Muscle of arm (tissue), 1 donor: ENCODE measurements at regions not wholly inside any gene's neighbourhood (a gene's known extent, or its start where the extent isn't known, plus 50 kb on each side); places are given as distances from the start of the nearest gene placed in this dataset.
A peak's percentile ranks its signal among the peaks of the same experiment; 100 is the strongest.

ENCODE experiments used
- DNase-seq: peaks from one replicate; pipeline ENCODE4 v3.0.0-alpha.2; 2013

DNA sequence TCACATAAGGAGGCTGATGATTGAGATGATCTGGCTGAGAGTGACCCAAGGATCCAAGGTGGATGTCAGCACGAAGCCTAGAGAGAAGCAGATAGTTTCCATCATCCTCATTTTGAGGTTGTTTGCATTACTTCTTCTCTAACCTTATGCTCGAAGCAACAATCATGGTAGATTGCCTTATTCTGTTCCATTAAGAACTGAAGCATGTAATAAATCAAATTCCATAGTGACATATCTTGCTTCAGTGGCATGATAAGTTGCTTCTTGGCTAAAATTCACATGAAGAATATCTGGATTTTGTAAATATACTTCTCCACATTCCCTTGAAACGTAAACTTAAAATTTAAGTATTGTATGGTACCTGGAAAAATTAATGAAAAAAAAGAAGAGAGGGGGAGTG lies 377.8 kb upstream of the DACH1 start:
- no peak for DNase-seq

DNA sequence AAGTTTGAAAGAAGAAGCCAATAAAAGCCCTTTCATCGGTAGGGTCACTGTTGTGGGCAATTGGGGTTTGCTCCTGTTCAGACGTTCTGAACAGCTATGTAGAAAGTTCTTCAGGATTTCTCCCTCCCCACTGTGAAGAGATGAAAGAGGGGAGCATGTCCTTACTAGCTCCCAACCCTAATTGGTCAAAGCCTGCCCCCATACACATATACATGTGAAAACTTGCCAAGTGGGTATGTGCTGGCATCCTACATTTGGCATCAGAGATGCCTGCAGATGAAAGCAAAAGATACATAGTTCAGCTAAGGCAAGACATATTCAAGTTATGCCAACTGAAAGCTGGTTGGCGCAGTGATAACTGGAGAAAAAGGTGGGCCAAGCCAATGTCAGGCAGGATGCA lies 363.1 kb upstream of the DACH1 start:
- no peak for DNase-seq

DNA sequence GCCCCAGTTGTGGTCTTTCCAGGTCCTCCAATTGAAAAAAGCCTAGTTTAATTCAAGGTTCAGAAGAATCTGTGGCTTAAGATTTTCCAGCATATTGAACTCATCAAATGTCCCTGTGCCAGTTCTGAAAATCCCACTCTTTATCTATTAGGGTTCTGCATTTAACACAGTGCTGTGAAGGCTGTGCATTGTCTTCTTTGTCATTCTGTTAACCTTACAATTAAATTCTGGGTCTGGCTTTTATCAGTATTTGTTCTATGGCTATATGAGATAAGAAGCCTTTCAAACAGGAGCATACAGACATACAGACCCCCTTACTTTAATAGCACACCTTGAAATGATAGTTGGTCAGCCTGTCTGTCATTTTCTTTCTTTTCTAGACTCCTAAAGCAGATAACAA lies 362.1 kb upstream of the DACH1 start:
- DNase-seq: no peak

GRCh38 chr13:72221276-72221962 lies 354.4 kb upstream of the DACH1 start:
- DNase-seq: no peak

DNA sequence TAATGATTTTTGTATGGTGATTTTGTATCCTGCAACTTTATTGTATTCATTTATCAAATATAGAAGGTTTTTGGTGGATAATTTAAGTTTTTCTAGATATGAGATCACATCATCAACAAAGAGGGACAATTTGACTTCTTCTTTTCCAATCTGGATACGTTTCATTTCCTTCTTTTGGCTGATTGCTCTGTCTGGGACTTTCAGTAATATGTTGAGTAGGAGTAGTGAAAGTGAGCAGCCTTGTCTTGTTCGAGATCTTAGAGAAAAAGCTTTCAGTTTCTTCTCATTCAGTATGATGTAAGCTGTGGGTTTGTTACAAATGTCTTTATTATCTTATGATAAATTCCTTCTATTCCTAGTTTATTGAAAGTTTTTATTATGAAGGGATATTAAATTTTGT lies 352.0 kb upstream of the DACH1 start:
- DNase-seq: no peak

GRCh38 chr13:72217142-72217541 lies 350.1 kb upstream of the DACH1 start:
- DNase-seq: no peak

- no peak for DNase-seq
These were observed 341.2 kb upstream of the DACH1 start for GRCh38 chr13:72208112-72208645.

- DNase-seq: no peak
These were observed 338.8 kb upstream of the DACH1 start for GRCh38 chr13:72205773-72206172.

- no peak for DNase-seq
These were observed 337.3 kb upstream of the DACH1 start for GRCh38 chr13:72204291-72204690.

DNA sequence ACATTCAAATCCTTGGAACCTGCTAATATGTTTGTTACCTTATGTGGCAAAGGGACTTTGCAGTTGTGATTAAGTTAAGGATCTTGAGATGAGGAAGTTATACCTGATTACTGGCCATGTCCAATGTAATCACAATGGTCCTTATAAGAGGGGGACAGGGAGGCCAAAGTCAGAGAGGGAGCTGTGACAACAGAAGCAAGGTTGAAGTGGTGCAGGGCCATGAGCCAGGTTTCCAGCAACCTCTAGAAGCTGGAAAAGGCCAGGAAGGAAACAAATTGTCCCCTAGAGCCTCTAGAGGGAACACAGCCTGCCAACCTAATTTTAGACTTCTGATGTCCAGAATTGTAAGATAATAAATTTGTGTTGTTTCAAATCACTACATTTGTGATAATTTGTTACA lies 334.7 kb upstream of the DACH1 start:
- no peak for DNase-seq

DNA sequence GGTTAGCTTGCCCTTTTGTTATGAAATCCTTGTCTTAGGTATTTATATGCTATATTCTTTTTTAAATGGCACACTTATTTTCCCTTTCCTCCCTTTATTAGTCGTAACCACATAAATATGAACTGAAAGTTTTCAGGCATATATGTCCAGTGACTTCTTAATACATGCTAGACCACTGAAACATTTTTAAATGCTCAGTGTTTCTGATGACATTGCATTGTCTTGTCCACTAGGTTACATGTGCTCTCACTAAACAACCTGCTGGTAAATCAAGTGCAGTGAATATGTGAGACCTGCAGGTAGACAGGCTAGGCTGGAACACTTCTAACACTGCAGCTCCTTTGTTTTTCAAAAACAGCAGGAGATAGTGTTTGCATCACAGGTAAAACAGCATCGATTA lies 332.6 kb upstream of the DACH1 start:
- no peak for DNase-seq

DNA sequence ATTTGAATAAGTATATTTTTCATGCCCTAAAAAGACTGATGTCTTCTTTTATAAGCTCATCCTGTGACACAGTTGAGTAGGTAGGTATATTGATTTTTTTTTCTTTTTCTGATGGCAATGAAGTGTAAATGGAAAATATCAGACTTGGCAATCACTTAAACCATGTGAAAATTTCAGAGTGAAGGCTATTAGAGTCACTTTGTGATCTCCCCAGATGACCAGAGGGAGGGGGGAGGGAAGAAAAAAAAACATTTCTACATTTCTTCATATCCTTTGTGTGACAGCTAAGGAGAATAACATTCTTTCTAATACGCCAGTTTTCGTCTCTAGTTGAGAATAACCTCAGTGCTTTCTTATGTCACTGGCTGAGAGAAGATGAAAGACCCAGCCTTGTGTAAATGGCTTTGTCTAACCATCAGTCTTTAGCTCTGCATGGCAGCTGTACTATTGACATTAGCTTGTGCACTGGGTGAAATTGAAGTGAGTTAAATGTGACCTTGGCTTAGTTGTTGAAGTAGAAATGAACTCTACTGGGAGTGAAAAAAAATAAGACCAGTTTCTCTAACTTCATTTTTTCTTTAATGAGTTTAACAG lies 332.1 kb upstream of the DACH1 start:
- DNase-seq: no peak

- no peak for DNase-seq
These were observed 331.0 kb upstream of the DACH1 start for GRCh38 chr13:72198042-72198441.

DNA sequence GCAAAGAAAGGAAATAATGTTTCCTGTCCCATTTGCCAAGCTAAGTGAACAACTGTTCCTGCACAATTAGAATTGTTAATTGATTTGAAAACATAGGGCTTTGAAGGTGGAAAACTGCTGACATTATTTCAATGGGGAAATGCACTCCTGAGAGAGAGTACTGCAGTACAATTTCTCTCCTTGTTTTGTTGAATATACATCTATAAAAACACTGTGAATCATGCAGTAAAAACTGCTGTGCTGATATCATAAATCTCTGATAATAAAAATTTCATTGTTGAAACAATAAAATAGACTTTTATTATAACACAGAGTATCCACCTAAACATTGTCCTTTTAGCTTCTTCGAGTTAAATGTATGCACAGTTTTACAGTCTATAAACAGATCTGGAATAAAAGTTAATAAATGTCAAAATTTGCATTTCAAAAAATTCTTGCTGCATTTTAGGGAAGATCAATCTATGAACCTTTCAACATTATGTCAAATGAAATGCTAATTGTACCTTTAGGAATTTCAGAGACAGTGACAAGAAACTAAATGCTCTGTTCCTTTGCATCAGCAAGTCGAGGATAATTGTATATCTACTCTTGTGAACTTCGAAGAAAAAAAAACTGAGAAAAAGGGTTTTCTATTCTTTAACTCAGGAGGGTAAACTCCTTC lies 328.2 kb upstream of the DACH1 start:
- no peak for DNase-seq

DNA sequence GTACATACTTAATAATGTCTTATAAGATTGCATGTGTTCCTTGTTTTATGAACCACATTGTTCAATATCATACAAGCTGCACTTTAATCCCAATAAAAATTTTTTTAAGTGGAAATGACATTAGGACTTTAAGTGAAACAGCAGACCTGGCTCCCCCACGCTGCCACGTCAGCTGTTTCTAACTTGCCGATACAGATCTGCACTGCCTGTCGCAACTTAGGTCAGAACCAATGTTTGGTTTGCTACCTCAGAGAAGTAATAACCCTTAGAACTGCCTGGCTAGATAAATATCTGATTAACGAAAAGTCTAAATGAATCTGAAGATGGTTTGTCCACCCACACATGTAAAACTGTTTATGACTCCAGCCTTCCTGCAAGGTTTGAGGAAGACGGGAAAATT lies 327.5 kb upstream of the DACH1 start:
- DNase-seq: peak; percentile 19

GRCh38 chr13:72186730-72187422 lies 319.9 kb upstream of the DACH1 start:
- no peak for DNase-seq

DNA sequence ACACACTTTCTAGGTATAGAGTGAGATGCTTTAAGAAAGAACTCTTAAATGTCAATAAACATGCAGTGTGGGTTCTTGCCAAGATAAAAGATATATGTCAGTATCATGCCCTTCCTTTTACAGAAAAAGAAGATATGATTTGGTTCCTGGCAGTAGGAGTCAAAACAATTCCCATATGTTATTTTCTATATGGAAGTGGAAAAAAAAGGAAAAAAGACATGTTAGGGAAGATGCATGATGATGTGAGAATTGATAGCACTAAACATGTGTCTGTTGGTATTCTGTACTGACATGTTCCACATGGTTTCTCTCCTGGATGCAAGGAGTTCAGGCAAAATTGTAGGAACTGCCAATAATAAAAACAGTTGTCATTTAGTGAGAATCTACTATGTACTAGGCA lies 318.8 kb upstream of the DACH1 start:
- DNase-seq: no peak

GRCh38 chr13:72181661-72182060 lies 314.7 kb upstream of the DACH1 start:
- DNase-seq: no peak

DNA sequence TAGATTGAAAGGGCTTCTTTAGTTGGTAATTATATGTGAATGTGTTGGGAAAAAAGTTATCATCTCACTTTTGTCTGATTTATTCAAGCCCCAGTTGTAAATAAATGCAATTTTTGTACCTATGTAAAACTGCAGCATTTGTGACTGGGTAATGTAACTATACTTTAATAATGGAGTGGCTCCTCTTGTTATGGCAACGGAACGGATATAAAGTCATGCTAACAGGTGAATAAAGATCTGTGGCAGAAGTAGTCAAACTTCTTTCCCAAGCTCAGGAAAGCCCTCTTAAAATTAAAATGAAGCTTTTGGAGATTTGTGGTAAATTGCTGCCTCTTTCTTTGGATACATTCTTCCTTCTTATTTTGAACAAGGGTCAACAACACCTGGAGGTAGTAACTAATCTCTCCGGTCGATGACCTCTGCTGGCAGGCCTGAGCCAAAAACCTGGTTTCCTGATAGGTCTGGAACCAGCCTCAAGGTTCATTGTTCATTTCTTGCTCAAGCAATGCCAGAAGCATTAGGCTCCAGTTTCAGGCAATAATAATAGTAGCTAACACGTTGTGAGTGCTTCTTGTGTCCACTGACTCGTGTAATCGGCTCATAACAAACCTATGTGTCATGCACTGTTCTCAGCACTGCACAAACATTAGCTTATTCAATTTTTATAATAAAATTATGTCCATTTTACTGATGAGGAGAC lies 313.4 kb upstream of the DACH1 start:
- no peak for DNase-seq

- DNase-seq: no peak
These were observed 307.5 kb upstream of the DACH1 start for GRCh38 chr13:72174549-72174948.

DNA sequence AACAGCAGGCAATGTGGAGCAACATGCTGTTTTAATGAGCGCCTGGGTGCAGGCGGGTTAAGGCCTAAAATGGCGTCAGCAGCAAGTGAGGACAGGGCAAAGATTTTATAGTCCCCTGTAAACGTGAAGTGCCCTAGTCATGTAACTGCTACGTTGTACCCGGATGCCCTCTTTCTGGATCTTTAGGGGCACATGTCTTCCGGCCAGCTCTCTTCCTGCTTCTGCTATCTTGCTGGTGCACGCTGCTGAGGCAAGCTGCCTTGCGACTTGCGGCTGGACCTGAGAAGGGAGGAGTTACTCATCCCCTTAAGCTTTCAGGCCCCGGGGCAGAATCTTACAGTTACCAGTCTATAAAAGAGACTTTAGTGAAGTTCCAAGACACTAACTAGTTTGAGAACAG lies 303.6 kb upstream of the DACH1 start:
- no peak for DNase-seq
